ENCODE measurements at regions not wholly inside any gene's neighbourhood (a gene's known extent, or its start where the extent isn't known, plus 50 kb on each side); places are given as distances from the start of the nearest gene placed in this dataset.

DNA sequence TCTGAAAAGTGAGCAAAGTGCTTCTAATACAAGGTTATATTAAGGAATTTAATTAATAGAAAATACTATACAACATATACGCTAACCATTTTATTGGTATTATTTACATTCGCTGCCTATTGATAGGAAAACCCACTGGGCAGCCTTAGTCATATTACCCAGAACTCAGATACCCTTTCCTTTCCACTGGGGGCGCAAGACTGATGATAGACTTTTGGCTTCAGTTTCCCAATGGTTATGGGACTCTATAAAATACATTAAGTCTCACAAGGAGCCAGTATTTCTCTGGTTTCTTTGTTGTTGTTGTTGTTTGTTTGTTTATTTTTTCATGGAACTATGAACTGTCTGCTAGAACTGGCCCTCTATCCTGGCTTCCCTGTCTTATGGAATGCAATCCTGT is 471.1 kb upstream of the KIRREL3 start:
- no peak overlapping the region for H3K4me3 ChIP-seq (ENCODE audit: low read depth, low read length)
- TF ChIP-seq, protein P1, sequence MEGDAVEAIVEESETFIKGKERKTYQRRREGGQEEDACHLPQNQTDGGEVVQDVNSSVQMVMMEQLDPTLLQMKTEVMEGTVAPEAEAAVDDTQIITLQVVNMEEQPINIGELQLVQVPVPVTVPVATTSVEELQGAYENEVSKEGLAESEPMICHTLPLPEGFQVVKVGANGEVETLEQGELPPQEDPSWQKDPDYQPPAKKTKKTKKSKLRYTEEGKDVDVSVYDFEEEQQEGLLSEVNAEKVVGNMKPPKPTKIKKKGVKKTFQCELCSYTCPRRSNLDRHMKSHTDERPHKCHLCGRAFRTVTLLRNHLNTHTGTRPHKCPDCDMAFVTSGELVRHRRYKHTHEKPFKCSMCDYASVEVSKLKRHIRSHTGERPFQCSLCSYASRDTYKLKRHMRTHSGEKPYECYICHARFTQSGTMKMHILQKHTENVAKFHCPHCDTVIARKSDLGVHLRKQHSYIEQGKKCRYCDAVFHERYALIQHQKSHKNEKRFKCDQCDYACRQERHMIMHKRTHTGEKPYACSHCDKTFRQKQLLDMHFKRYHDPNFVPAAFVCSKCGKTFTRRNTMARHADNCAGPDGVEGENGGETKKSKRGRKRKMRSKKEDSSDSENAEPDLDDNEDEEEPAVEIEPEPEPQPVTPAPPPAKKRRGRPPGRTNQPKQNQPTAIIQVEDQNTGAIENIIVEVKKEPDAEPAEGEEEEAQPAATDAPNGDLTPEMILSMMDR (IDR thresholded peaks at IDR 0.05; ENCODE audit: low read depth, low read length) = no peak

DNA sequence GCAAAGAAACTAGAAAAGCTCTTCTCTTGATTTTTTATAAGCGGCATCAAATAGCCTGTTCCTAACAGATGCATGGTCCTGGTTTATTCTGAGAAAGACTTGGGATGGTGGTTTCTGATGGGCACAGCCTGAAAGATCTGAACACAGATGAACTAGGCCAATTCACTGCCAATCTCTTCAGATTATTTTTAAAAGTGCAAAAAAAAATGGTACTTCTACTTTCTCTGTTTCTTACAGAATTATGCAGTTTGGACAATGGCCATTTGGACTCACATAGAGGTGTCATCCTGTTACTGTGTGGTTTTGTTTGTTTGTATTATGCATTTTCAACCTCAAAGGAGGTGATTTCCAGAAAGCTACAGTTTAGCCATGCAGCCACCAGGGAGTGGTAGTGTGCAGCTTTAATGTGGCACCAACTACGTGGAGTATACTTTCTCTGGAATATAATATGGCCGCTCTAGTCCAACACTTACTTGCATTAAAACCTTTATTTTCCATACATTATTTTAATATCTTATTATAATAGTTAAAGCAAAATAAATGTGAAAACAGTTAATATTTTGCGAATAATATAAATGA is 469.8 kb upstream of the KIRREL3 start:
- TF ChIP-seq, protein P1 (IDR thresholded peaks at IDR 0.05; ENCODE audit: low read depth, low read length) = peak; percentile 36; the same call in 1 of the 2 replicates
- no peak overlapping the region for H3K4me3 ChIP-seq (ENCODE audit: low read depth, low read length)

DNA sequence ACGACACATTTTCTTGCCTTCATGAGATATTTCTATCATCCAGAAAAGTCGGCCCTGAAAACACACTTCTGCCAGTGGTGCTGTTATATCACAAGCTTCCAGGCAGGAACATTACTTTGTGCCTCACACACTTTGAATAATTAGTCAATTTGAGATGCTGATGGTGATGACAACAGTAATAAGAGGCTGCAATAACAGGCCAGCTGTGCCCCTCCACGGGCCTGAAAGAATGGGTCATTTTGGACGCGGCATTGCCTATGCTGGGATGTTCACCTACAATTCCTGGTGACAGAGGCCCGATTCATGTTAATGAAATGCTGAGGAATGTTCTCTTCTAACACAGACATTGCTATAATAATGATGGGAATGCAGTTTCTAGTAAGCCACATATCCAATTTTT is 463.8 kb upstream of the KIRREL3 start:
- no peak overlapping the region for H3K4me3 ChIP-seq (ENCODE audit: low read depth, low read length)
- TF ChIP-seq, protein P1 (IDR thresholded peaks at IDR 0.05; ENCODE audit: low read depth, low read length) = no peak

DNA sequence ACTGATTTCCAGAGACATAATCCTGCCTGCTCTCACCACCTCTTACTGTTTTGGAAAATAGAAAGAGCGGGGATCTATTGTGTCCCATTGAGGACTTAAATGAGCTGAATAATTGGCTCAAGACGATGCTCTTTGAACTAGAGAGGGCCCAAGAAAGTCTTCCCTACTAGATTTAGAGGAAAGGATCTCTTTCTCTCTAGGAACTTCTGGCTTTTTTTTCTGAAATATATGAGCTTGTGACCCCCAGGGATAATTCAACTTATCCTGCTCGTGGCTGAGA is 461.4 kb upstream of the KIRREL3 start:
- TF ChIP-seq, protein P1 (IDR thresholded peaks at IDR 0.05; ENCODE audit: low read depth, low read length) = no peak
- no peak overlapping the region for H3K4me3 ChIP-seq (ENCODE audit: low read depth, low read length)

DNA sequence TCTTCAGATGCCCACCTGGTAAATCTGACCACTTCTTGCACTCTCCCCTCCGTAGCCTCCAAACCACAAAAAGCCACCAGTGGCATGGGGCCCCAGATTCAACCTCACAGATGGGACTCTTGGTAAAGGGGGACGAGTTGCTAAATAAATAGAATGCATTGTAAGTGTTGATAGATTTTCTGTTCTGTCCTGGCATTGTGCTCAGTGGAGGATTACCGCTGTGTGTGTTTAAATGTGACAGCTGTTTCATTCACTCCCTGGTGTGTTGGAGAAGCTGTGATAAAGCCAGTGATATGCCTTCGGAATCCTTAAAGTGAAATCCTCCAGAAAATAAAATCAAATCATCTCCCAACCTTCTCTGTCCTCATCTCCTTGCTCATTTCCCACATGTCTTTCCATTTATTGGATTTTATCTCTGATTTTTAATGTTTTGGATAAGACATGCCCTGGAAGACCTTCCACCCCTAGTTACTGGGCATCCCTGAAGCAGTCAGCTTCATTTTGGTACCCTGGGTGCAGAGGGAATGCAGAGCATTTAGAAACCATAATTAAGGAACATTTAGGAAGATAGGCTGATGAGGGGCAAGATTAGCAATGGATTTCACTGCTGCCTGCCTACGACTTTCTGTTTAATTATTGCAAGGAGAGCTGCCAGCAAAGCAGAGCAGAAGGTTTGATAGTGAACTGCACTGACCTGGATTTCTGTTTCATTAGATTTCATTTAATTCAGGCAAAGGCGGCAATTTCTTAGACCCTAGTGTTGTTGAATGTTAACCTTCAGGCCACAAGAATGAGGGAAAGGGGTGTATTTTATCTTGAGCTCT is 460.9 kb upstream of the KIRREL3 start:
- TF ChIP-seq, protein P1 (IDR thresholded peaks at IDR 0.05; ENCODE audit: low read depth, low read length) = no peak
- no peak overlapping the region for H3K4me3 ChIP-seq (ENCODE audit: low read depth, low read length)

DNA sequence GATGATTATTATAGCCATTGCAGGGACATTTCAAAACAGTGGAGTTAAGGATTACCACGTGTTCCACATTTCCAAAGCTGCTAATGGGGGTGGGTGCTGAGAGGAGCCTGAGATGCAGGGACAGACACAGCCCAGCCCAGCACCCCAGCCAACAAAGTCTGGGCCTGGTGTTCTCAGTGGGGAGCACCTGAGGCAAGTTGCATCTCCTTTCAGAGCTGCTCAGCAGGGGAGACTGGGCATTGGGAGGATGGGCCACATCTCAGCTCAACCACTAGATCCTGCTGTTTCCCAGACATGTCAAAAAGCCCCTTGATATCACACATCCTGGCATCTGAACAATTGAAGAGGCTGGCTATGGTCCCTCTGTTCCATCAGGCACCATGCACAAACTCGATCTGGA is 458.0 kb upstream of the KIRREL3 start:
- TF ChIP-seq, protein P1 (IDR thresholded peaks at IDR 0.05; ENCODE audit: low read depth, low read length) = no peak
- no peak overlapping the region for H3K4me3 ChIP-seq (ENCODE audit: low read depth, low read length)

DNA sequence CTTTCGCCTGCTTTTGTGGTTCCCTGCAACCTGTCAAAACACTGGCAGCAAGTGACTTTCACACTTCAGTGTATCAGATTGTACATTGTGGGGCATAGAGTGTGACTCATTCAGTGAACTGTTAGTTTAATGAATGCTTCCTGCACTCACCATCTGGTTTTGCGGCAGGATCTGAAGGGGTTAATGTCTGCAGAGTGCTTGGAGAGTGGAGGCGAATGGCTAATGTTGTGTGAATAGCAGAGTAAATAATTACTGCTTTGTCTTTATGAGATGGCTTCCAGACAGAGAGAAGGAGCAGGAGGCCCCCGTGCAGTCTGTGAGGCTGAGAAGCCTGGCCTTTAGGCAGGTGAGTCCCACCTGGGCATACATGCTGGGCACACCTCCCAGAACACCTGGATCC is 454.3 kb upstream of the KIRREL3 start:
- no peak overlapping the region for H3K4me3 ChIP-seq (ENCODE audit: low read depth, low read length)
- TF ChIP-seq, protein P1 (IDR thresholded peaks at IDR 0.05; ENCODE audit: low read depth, low read length) = no peak

Data from WI38 (cell line).